Lower lobe of right lung (tissue), 2 donors: ENCODE measurements at regions not wholly inside any gene's neighbourhood (a gene's known extent, or its start where the extent isn't known, plus 50 kb on each side); places are given as distances from the start of the nearest gene placed in this dataset.

Experiments used
- ATAC-seq, 2 donors: fragments of 200-7000 bp; cut with Tn5 transposase; one replicate each; pipeline ENCODE4 v1.9.1; 2020 to 2022; ENCODE audit warnings: mild to moderate bottlenecking in 2 of 2, moderate library complexity in 2 of 2
- DNase-seq: peaks from one replicate; pipeline ENCODE4 v3.0.0-alpha.2; 2020
- H3K27ac ChIP-seq: fragments of 200-600 bp; one replicate; pipeline ENCODE4 v1.8.0; 2022
- H3K27me3 ChIP-seq: fragments of 200-600 bp; one replicate; pipeline ENCODE4 v1.8.0; 2022; ENCODE audit warnings: low read depth
- H3K36me3 ChIP-seq: fragments of 200-600 bp; one replicate; pipeline ENCODE4 v1.8.0; 2022; ENCODE audit warnings: mild to moderate bottlenecking
- H3K4me1 ChIP-seq: fragments of 200-600 bp; one replicate; pipeline ENCODE4 v1.8.0; 2022
- H3K4me3 ChIP-seq: fragments of 200-600 bp; one replicate; pipeline ENCODE4 v1.8.0; 2022; ENCODE audit warnings: mild to moderate bottlenecking
- H3K9me3 ChIP-seq: fragments of 200-600 bp; one replicate; pipeline ENCODE4 v1.8.0; 2022
- intact Hi-C: fragments of 100-400 bp; cut with DNase I; formaldehyde crosslinking; loops from one replicate; pipeline ENCODE4 v1.11.0; 2022
- TF ChIP-seq, protein P1 (sequence below): fragments of 200-600 bp; IDR thresholded peaks from one replicate; pipeline ENCODE4 v1.8.0; 2022; ENCODE audit warnings: antibody characterized with exemption, mild to moderate bottlenecking
- donor health status: DM: no; HTN: yes; CAD: no; lungs with severe emphysema.

DNA sequence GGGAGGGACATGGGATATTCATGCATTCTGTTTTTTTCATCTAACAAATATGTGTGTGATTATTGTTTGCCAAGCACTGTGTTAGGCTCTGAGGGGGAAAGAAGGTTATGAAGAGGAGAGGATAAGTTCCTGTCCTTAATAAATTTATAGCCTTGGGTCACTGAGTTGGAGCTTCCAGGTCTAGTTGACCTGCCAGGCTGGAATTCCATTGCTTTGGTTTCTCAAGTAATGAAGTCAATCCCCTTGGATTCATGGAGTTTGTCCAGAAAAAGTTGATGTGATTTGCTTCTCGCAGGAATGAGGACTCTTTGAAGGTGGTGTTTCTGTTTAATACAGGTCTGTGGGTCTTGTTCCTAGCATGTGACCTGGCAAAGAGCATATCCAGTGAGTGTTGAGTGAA, 156.2 kb downstream of the ADAMTS15 start:
- TF ChIP-seq, protein P1, sequence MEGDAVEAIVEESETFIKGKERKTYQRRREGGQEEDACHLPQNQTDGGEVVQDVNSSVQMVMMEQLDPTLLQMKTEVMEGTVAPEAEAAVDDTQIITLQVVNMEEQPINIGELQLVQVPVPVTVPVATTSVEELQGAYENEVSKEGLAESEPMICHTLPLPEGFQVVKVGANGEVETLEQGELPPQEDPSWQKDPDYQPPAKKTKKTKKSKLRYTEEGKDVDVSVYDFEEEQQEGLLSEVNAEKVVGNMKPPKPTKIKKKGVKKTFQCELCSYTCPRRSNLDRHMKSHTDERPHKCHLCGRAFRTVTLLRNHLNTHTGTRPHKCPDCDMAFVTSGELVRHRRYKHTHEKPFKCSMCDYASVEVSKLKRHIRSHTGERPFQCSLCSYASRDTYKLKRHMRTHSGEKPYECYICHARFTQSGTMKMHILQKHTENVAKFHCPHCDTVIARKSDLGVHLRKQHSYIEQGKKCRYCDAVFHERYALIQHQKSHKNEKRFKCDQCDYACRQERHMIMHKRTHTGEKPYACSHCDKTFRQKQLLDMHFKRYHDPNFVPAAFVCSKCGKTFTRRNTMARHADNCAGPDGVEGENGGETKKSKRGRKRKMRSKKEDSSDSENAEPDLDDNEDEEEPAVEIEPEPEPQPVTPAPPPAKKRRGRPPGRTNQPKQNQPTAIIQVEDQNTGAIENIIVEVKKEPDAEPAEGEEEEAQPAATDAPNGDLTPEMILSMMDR = no peak
- no peaks in the 10 kb centered on the region for H3K36me3 ChIP-seq
- no peaks in the 10 kb centered on the region for H3K27me3 ChIP-seq
- ATAC-seq (no peak), DNase-seq (no peak)
- no peaks in the 10 kb centered on the region for H3K4me1 ChIP-seq
- H3K9me3 ChIP-seq = no peaks in the 10 kb centered on the region
- no peak overlapping the region for H3K4me3 ChIP-seq
- H3K27ac ChIP-seq = no peak overlapping the region
- intact Hi-C loops = no loop called here

DNA sequence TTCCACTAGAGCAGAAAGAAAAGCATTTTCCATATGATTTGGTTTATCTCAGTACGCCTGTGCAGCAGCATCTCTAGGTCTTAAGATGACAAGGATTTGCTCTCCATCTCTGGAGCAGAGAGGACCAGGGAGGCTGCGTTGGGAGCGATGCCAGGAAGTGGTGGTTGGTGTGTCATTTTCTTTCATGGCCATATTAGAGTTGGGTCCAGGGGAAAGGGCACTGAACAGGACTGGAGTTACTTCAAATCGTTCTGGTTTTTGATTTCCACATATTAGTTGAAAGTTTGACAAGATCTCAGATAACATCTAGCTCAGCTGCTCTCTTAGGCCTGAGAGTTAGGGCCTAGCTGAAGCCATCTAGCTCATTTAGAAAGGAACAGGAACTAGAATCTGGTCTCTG, 157.7 kb downstream of the ADAMTS15 start:
- TF ChIP-seq, protein P1 = no peak
- Histone ChIP-seq H3K9me3 (no peaks in the 10 kb centered on the region), H3K36me3 (no peaks in the 10 kb centered on the region), H3K4me3 (no peak overlapping the region), H3K4me1 (no peaks in the 10 kb centered on the region), H3K27me3 (no peaks in the 10 kb centered on the region), H3K27ac (peak overlapping the region; percentile 18)
- no peak for DNase-seq
- intact Hi-C loops = no loop called here
- no peak for ATAC-seq

DNA sequence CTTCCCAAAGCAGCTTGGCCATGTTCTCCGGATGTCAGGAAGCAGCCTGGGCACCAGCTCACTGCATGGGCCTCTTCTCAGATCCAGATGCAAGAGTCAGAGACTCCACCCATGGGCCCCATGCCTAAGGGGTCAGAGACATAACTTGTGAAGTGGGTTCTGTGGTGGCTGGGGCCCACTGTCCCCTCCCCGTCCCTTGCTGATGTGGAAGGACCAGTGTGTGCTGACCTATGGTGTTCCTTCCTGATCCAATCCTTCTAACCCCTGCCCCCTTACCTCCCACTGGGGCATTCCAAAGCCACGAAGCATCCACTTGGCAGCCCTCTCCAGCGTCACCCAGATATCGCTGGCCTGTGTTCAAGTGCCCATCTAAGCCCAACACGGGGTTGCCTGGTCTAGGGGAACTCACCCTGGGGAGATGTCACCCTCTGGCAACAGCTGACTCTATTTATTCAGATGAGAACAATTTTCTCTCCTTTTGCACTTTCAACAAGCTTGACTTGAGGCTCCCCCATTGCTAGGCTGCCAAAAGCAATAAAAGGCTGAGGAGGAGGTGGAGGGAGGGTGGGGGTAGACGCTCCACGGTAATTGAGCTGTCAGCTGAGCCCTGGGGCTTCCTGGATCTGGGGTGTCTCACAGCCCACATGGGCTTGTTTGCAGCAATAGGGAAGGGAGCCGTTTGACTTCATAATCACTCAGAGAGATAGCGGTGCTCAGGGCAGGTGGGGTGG, 158.5 kb downstream of the ADAMTS15 start:
- Histone ChIP-seq H3K36me3 (no peaks in the 10 kb centered on the region), H3K27ac (peak overlapping the region; percentile 18), H3K4me1 (peaks cover 4% of the 10 kb centered on the region), H3K4me3 (no peak overlapping the region), H3K9me3 (no peaks in the 10 kb centered on the region), H3K27me3 (no peaks in the 10 kb centered on the region)
- no peak for ATAC-seq
- DNase-seq = no peak
- TF ChIP-seq, protein P1 = no peak
- intact Hi-C loops = no loop called here

DNA sequence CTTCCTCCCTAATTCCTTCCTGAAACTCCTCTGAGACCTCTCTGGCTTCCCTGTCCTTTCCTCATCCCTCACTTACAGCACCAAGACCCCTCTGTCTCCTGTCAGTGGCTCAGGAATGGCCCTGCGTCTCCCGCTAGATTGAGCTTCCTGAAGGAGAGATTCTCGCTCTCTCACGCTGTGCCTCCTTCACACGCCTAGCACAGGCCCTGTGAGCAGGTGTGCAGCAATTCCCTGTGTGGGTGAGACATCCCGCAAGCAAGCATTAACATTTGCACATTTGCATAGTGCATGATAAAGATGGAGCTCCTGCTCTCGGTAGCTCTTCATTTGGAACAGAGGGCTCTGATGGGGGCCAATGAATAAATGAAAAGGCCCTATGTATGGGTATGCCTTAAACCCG, 159.8 kb downstream of the ADAMTS15 start:
- H3K27ac ChIP-seq = no peak overlapping the region
- no peaks in the 10 kb centered on the region for H3K9me3 ChIP-seq
- H3K36me3 ChIP-seq = no peaks in the 10 kb centered on the region
- TF ChIP-seq, protein P1 = no peak
- DNase-seq (no peak), ATAC-seq (no peak)
- intact Hi-C loops = no loop called here
- peaks cover 11% of the 10 kb centered on the region for H3K4me1 ChIP-seq
- H3K27me3 ChIP-seq = no peaks in the 10 kb centered on the region
- H3K4me3 ChIP-seq = no peak overlapping the region

DNA sequence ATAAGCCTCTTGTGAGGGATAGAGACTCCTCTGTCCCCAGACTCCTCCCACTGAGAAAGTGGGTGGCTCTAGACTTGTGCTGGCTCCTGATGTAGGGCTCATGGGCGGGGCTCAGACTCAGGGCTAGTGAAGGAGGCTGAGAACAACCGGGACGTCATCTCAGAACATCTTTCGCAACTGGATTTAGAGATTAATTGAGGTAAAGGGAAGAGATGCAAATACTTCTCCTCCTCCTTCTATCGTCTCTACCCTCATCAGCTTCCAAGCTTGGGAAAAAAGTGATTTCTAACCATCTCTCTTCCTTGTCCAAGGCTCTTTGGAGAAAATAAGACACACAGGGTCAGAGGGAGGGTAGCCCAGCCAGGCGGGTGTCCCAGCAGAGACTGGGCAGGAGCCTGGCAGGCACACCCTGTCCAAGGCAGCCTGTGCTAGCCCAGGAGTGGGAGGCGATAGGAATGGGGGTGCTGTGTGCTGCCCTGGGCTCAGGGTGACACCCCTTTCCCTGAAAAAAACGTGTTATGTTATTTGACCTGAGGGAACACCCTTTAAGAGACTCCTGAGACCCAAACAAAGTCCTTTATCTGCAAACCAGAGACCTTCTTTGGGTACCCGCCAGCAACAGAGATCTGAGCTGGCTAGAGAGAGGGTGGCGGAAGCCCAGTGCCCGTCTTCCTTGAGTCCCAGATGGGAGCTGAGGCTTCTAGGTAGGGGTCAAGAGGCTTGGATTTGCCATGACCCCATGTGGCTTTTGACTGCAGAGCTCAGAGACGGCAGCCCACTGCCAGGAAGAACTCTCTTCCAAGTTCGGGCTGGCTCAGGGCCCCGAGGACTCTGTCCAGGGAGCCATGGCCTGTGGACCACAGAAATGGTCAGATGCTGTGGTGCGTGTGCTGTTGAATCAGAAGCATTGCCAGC, 160.9 kb downstream of the ADAMTS15 start:
- Histone ChIP-seq H3K36me3 (no peaks in the 10 kb centered on the region), H3K9me3 (no peaks in the 10 kb centered on the region), H3K4me1 (peaks cover 11% of the 10 kb centered on the region), H3K4me3 (no peak overlapping the region), H3K27ac (peak overlapping the region; percentile 71), H3K27me3 (no peaks in the 10 kb centered on the region)
- peak; percentile 80 to 82 for ATAC-seq
- DNase-seq = peak; percentile 71
- TF ChIP-seq, protein P1 = no peak
- intact Hi-C loops = no loop called here
